ENCODE measurements at regions not wholly inside any gene's neighbourhood (a gene's known extent, or its start where the extent isn't known, plus 50 kb on each side); places are given as distances from the start of the nearest gene placed in this dataset.

GRCh38 chr10:90407131-90407530 lies 450.7 kb downstream of the HTR7 start:
- DNase-seq = no peak
- intact Hi-C loops (cut with DNase I) = no loop called here
- Histone ChIP-seq H3K4me3 (no peak overlapping the region), H3K4me1 (no peaks in the 10 kb centered on the region), H3K27me3 (no peaks in the 10 kb centered on the region), H3K36me3 (replicated peaks in 1 of 2; ENCODE audit: insufficient read depth in 1 of 2, low read depth in 2 of 2) (no peaks in the 10 kb centered on the region), H3K27ac (no peak overlapping the region), H3K9me3 (peaks cover 0 to 5% (median 0%) of the 10 kb centered on the region in 3 donors)
- 15 to 17% methylated on average over 3 of the region's 3 CpGs for WGBS, 2 donors
- no peak for TF ChIP-seq CTCF (IDR thresholded peaks at IDR 0.05)
- TF ChIP-seq POLR2A (IDR thresholded peaks at IDR 0.05) = no peak
- no peak for ATAC-seq

DNA sequence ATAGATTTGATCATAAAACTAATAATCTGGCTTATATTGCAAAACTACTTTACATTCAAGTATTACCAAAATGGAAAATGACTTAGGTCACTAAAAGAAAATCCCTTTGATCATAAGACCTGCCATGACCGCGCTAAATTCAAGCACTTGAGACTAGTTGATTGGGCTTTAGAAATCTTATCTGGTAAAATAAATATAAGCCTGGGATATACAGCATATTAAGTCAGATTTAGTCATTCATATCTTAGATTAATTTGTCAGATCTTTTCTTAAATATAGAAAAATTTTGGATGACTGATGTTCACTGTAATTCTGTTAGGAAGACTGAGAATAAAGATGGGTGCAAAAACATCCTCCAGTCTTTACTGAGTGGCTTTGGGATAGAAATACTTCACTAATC lies 450.0 kb downstream of the HTR7 start:
- no peak for TF ChIP-seq CTCF (IDR thresholded peaks at IDR 0.05)
- no peak for TF ChIP-seq POLR2A (IDR thresholded peaks at IDR 0.05)
- intact Hi-C loops (cut with DNase I) = no loop called here
- 49 to 85% methylated on average over 2 of the region's 2 CpGs for WGBS, 2 donors

GRCh38 chr10:90412582-90412981 lies 445.3 kb downstream of the HTR7 start:
- Histone ChIP-seq H3K36me3 (replicated peaks in 1 of 2; ENCODE audit: insufficient read depth in 1 of 2, low read depth in 2 of 2) (no peaks in the 10 kb centered on the region), H3K4me3 (no peak overlapping the region), H3K27me3 (no peaks in the 10 kb centered on the region), H3K9me3 (peaks cover 0 to 5% (median 0%) of the 10 kb centered on the region in 3 donors), H3K4me1 (no peaks in the 10 kb centered on the region), H3K27ac (no peak overlapping the region)
- ATAC-seq = no peak
- intact Hi-C loops (cut with DNase I) = no loop called here
- TF ChIP-seq POLR2A (IDR thresholded peaks at IDR 0.05) = no peak
- TF ChIP-seq CTCF (IDR thresholded peaks at IDR 0.05) = no peak
- no peak for DNase-seq

More for the DNA sequence above, 450.0 kb downstream of the HTR7 start:
- peaks cover 0 to 5% (median 0%) of the 10 kb centered on the region in 3 donors for H3K9me3 ChIP-seq
- H3K27me3 ChIP-seq = no peaks in the 10 kb centered on the region
- ATAC-seq (no peak), DNase-seq (no peak)
- H3K27ac ChIP-seq = no peak overlapping the region
- H3K36me3 ChIP-seq (replicated peaks in 1 of 2; ENCODE audit: insufficient read depth in 1 of 2, low read depth in 2 of 2) = no peaks in the 10 kb centered on the region
- no peaks in the 10 kb centered on the region for H3K4me1 ChIP-seq
- H3K4me3 ChIP-seq = no peak overlapping the region

DNA sequence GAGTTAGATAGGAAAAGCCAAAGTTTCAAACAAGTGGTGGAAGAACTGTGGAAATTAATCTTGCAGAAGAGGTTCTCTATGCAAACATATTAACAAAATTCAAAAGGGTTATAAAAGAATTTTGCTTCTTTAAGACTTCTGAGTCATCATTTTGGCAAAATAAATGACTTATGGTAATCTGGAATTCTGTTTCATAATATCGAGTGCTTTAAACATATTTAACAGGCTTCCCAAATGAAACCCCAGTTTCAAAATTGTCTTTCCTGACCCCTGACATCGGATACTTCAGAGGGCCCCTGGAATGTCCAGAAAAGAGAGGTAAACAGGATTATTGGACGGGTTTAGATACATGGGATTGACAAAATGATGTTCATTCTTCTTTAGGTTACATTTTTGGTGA lies 444.6 kb downstream of the HTR7 start:
- no peak for ATAC-seq
- no peak overlapping the region for H3K4me3 ChIP-seq
- no peak for TF ChIP-seq POLR2A (IDR thresholded peaks at IDR 0.05)
- TF ChIP-seq CTCF (IDR thresholded peaks at IDR 0.05) = no peak
- 36 to 41% methylated on average over 3 of the region's 3 CpGs for WGBS, 2 donors
- H3K4me1 ChIP-seq = no peaks in the 10 kb centered on the region
- intact Hi-C loops (cut with DNase I) = no loop called here
- DNase-seq = no peak
- H3K27me3 ChIP-seq = no peaks in the 10 kb centered on the region
- peaks cover 0 to 5% (median 0%) of the 10 kb centered on the region in 3 donors for H3K9me3 ChIP-seq
- no peak overlapping the region for H3K27ac ChIP-seq
- H3K36me3 ChIP-seq (replicated peaks in 1 of 2; ENCODE audit: insufficient read depth in 1 of 2, low read depth in 2 of 2) = no peaks in the 10 kb centered on the region

- intact Hi-C loops (cut with DNase I) = no loop called here
- Histone ChIP-seq H3K9me3 (peaks cover 0 to 5% (median 0%) of the 10 kb centered on the region in 3 donors), H3K27ac (no peak overlapping the region), H3K27me3 (no peaks in the 10 kb centered on the region), H3K36me3 (replicated peaks in 1 of 2; ENCODE audit: insufficient read depth in 1 of 2, low read depth in 2 of 2) (no peaks in the 10 kb centered on the region), H3K4me3 (no peak overlapping the region), H3K4me1 (no peaks in the 10 kb centered on the region)
- TF ChIP-seq CTCF (IDR thresholded peaks at IDR 0.05) (no peak), POLR2A (IDR thresholded peaks at IDR 0.05) (no peak)
- ATAC-seq (no peak), DNase-seq (no peak)
- WGBS, 2 donors = 65 to 73% methylated on average over 3 of the region's 3 CpGs
Observed at GRCh38 chr10:90414926-90415325, 442.9 kb downstream of the HTR7 start.

Data from body of pancreas (tissue), 4 donors.